ENCODE measurements at regions not wholly inside any gene's neighbourhood (a gene's known extent, or its start where the extent isn't known, plus 50 kb on each side); places are given as distances from the start of the nearest gene placed in this dataset.

DNA sequence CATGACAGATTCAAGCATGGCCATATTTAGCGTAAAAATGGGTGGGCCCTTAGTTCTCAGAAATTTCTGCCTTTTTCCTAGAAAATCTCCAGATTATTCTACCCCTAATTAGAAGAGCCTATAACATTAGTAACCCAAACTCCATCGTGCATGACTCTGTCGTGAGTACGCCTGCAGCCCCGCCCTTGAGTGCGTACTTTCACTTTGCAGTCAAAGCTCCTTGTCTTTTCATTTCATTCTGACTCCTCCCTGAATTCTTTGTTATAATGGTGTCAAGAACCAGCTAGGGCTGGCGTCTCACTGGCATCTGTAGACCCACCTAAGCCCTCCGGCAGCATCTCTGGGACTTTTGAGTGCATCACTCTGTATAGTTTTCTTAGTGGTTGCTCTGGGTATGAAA is 61.7 kb upstream of the NOX3 start:
- TF ChIP-seq, protein P1, sequence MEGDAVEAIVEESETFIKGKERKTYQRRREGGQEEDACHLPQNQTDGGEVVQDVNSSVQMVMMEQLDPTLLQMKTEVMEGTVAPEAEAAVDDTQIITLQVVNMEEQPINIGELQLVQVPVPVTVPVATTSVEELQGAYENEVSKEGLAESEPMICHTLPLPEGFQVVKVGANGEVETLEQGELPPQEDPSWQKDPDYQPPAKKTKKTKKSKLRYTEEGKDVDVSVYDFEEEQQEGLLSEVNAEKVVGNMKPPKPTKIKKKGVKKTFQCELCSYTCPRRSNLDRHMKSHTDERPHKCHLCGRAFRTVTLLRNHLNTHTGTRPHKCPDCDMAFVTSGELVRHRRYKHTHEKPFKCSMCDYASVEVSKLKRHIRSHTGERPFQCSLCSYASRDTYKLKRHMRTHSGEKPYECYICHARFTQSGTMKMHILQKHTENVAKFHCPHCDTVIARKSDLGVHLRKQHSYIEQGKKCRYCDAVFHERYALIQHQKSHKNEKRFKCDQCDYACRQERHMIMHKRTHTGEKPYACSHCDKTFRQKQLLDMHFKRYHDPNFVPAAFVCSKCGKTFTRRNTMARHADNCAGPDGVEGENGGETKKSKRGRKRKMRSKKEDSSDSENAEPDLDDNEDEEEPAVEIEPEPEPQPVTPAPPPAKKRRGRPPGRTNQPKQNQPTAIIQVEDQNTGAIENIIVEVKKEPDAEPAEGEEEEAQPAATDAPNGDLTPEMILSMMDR (IDR thresholded peaks at IDR 0.05) = no peak
- TF ChIP-seq EZH2phosphoT487 (IDR thresholded peaks at IDR 0.05) (no peak), EZH2 (IDR thresholded peaks at IDR 0.05) (no peak)

Measured in neural progenitor cell (in vitro differentiated cells).